ENCODE measurements at regions not wholly inside any gene's neighbourhood (a gene's known extent, or its start where the extent isn't known, plus 50 kb on each side); places are given as distances from the start of the nearest gene placed in this dataset.
"Not testable (repeated sequence)": the region's sequence is repeated elsewhere in the genome, so short reads cannot be mapped to it uniquely, and the experiment has no call there.

GRCh38 chrX:123788193-123788592, 55.3 kb upstream of the THOC2 start:
- not testable (repeated sequence) for DNase-seq (ENCODE audit: low read depth)

- no peak for DNase-seq (ENCODE audit: low read depth)
Observed at GRCh38 chrX:123788744-123789143, 55.9 kb upstream of the THOC2 start.

GRCh38 chrX:123797543-123798447, 62.1 kb upstream of the XIAP start:
- DNase-seq (ENCODE audit: low read depth): no peak

- not testable (repeated sequence) for DNase-seq (ENCODE audit: low read depth)
Observed at GRCh38 chrX:123798706-123799430, 61.0 kb upstream of the XIAP start.

GRCh38 chrX:123801901-123802300, 58.0 kb upstream of the XIAP start:
- DNase-seq (ENCODE audit: low read depth): no peak

- peak; percentile 89 for DNase-seq (ENCODE audit: low read depth)
Observed at GRCh38 chrX:123803331-123803983, 56.4 kb upstream of the XIAP start.

- DNase-seq (ENCODE audit: low read depth): not testable (repeated sequence)
Observed at GRCh38 chrX:123803984-123804365, 55.9 kb upstream of the XIAP start.

GRCh38 chrX:123807835-123808416, 51.9 kb upstream of the XIAP start:
- no peak for DNase-seq (ENCODE audit: low read depth)

- DNase-seq (ENCODE audit: low read depth): no peak
Observed at GRCh38 chrX:123809854-123810375, 49.9 kb upstream of the XIAP start.
